NCI-H1092 (cell line): ENCODE measurements at regions not wholly inside any gene's neighbourhood (a gene's known extent, or its start where the extent isn't known, plus 50 kb on each side); places are given as distances from the start of the nearest gene placed in this dataset.

Experiments used
- DNase-seq: peaks from one replicate; lab custom pipeline; 2025; lab: John Stamatoyannopoulos, UW

DNA sequence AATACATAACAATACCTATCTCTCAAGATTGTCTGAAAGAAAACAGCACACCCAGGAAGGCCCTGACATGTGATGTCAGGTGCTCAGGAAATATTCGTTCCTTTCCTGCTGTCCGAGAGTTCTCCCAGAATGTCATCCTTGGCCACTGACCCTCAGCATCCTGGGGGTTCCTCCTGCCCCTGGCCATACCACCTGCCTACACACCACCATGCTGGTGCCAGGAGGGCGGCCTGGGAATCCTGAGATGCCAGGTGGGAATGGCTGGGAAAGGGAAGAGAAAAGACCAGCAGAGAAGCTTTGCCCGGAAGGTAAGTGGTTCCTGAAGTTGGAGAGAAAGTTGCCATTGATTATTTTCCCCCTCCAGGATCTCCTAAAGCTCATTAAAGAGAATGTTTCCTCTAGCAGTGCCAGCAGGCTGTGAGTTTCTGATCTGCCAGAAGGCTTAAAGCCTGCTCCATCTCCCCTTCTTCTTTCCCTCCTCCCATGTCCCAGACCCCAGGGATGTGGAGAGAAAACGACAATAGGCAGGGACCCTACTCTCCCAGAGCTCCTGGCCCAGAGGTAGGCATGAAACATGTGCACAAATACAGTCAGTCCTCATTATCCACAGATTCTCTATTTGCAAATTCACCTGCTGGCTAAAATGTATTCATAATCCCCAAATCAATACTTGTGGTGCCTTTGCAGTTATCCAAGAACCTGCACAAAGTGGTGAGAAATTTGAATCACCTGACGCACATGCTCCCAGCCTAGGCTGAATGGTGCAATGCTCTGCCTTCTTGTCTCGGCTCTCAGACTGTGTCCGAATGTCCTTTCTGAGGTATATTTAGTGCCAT, 147.1 kb upstream of the MYCN start:
- no peak for DNase-seq

DNA sequence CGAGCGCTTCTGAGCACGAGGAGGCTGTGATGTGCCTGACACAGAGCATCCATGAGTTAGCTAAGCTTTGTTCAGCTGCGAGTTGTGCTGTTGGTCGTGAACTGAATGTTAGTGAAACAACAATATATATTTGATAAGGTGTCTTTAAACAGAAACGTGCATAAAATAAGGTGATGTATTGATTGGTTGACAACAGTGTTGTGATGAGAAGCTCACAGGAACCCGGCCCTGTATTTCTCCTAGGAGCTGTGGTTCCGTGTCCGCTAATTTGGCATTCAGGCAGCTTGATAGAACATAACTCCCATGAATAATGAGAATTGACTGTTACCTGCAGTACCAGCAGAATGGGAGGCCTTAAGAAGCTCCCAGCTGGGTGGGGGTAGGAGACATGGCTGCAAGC, 146.4 kb upstream of the MYCN start:
- DNase-seq: no peak

DNA sequence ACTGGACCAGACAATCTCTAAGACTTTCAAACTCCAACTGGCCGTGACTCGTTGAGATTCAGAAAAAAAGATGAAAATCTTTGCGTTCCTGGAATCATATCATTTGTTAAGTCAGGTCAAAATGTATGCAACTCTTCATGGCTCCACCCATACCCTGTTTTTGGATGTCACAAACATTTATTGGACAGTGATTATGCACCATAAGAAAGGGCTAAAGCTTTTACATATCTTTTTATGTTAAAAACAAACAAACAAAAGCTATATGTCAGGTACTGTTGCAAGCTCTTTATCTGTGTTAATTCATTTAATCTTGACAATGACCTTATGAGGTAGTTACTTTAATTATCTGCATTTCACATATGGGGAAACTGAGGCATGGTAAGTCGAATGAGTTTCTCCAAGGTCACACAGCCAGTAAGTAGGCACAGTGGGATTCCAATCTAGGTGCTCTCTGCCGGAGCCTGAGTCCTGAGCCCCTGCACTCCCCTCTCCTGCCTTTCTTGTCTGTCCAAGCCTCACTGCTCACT, 145.7 kb upstream of the MYCN start:
- DNase-seq: no peak

DNA sequence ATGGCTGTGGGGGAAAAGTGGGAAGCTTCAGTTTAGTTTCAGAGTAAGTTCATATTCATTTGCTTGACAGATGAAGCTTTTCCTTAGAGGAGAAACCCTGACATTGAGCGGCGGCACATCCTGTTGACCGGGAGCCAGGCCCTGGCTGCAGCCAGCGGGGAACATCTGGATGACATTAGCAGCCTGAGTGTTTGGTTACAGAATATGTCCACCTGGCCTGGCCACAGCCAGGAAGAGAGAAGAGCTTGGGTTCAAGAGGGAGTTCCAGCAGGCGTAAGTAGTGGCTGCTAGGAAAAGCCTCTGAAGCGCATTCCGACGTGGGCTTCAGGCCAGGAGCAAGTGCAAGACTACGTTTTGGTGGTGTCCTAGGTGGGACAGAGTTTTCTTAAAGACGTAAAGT, 144.9 kb upstream of the MYCN start:
- DNase-seq: no peak

DNA sequence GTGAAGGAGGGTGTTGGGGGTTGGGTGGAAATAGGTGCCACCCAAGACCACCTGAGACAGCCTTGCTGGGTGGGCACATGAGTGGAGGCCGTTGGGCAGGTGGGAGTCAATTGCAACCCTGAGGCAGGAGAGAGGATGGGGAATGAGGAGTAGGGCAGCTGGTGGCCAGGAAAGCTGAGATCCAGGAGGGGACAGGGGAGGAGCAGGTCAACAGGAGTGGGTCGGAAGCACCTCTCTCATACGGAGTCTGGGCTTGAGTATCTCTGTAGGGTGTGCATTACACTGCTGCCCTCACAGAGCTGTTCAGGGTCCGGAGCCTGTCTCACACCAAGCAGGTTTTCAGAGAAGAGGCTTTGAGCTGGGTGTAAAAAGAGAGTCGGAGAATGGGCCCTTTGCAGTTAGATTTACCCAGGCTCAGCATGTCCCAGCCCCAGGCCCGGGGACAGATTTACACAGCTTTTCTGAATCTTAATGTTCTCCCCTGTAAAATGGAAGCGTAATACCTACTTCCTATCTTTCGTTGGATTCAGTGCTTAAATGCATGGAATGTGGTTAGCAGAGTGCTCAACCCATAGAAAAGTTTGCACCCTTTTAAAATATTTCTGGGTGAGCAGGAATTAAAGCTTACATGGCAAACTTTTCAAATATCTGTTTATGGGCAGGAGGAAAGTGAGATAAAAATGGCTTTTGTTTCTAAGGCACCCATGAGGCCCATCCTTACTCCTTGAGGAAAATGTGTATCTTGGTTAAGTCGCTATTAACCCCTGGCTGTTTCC, 144.0 kb upstream of the MYCN start:
- no peak for DNase-seq

DNA sequence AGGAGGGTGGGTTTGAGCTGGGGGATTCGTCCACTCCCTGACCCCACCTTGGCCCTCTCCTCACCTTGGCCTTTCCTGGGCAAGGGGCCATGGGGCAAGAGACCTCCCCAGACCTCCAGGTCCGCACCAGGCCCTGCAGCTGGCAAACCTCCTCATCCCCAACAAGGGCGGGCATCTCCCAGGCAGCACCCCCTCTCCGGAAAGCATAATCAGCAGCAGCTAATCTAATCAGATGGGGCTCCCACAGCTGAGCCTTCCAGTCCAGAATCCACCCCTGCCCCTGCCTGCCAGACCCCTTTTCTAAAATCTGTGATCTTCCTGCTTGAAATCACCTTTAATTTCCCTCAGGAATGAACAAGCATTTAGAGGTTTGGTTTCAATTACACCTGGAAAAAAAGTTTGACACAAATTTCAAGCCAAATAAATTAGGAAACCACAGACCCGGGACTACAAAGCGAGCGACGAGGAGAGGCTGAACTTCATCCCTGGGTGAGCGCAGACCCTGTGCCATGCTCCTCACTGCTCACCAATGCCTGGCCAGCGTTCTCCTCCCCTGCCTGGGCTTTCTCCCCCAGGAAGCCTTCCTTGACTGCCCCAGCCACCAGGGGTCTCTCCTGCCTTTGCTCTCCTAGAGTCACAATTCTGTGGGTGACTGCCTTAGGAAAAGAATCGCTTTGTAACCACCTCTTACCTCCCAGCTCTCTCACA, 143.0 kb upstream of the MYCN start:
- no peak for DNase-seq

DNA sequence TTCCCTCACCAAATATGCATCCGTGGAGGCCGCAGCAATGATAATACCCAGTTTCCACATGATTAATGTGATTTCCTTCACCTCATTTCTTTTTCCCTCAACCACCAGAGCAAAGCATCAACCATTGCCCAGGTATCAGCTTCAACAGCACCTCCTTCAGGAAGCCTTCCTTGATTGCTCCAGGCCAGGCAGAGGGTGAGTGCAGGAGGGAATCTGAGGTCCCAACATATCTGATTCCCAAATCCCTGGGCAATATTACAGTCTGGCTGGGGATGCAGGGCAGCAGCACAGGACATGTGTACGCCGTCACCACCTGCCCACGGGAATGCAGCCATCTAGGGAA, 142.4 kb upstream of the MYCN start:
- no peak for DNase-seq

DNA sequence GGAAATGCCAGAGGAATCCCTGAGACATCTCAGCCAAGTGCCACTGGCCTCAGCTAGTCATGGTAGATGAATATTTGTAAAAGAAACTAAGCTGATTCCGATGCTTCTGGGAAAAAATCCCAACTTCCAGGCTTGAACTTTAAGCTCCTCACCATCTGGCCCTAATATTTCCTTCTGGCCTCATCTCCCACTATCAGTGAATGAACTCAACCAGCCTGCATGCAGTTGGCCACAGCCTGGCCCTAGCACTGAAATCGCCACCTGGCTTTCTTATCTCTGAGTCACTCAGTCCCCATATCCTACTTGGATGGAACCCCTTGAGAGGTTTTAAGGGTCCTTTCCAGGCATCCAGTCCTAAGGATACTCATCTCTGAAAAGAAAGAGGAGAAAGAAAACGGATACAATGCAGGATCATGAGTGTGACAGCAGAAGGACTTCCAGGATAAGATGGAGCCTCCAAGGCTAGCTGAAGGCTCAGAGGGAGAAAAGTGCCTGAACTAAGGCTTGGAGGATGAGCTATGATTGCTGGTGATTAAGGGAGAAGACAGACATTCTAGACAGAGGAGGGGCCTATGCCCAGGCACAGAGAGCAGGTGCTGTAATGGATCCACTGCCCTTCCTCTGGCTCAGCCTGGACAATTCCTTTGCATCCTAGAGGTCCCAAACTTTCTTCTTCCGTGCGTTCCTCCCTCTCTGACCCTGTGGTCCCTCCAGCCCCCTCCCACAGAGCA, 141.5 kb upstream of the MYCN start:
- DNase-seq: no peak

DNA sequence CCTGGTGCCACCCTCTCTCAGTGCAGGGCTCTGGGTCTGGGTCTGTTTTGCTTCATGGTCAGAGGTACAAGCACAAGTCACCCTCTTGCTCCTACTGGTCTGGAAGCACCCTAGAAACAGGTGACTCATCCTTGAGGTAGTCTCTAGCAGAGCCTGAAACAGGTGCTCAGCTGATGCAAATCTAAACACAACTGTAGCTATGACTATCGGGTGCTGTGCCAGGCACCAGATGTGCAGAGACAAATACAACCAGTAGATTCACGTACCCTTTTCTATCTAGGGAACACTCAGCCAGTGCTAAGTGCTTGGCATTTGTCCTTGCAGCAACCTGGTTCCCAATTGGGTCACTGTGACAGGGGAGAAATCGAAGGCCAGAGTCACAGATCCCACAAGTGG, 140.9 kb upstream of the MYCN start:
- no peak for DNase-seq

DNA sequence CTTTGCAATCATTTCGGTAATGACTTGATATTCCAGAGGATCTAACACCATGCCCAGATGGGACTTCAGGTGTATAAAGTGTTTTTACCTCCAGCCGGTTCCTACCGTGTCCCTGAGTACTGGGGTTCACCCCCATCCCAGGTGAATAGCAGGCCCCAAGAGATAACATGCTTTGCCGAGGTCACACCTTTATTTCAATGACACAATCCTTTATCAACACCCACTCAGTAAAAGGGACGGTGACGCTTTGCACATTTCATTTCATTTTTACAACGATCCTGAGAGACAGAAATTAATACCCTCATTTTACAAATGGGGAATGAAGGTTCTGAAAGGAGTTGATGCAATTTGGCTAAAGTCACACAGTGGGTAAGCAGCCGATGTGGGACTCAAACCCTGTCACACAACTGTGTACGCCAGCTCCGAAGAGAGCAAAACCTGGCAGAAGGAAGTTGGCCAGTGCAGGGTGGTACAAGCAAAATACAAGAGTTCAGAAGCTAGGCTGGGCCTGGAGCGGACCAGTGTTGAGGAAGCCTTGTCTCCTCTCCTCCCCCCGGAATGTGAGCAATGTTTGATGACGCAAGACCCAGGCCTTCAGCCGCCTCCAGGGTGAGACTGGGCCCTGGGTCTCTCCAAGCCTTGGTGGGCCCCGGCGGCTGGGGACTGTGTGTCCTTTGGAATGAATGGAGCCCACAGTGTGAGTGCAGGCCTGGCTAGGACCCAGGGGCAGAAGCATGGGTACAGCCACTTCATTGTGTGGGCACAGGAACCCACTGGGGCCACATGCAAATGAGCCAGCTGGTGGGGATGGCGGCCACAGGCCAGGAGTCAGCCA, 139.6 kb upstream of the MYCN start:
- no peak for DNase-seq

DNA sequence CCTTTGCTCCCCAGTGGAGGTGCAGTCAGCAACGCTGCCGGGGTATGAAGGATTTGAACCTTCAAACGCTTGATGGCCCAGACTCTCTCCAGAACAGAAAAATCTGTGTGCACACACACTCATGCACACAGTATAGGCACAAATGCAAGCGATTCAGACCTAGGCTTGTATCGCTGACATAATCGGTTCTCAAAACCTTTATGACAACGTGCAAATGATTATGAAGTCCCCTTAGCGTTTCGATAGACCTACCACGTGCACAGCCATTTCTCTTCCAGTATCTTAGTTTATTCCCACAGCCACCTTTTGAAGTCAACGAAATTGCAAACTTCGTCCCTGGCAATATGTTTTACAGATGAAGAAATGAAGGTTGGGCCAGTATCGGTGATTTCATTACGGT, 138.9 kb upstream of the MYCN start:
- no peak for DNase-seq

DNA sequence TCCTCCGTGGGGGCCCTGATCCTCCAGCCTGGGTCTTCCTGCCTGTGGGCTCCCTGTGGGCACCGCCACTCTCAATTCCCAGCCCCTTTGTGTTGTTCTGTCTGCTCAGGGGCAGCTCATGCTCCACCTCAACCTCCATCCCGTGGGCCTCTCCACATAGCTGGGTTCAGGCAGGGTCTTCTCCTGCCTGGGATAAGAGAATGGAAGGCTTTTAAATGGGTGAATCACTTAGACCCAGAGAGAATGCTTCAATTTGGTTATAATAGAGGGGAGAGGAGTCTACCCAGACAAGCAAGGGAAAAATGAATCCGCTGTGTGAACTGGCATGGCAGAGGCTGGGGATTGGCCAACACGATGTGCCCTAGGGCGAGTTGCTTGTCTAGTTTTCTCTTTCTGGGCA, 138.4 kb upstream of the MYCN start:
- DNase-seq: no peak

DNA sequence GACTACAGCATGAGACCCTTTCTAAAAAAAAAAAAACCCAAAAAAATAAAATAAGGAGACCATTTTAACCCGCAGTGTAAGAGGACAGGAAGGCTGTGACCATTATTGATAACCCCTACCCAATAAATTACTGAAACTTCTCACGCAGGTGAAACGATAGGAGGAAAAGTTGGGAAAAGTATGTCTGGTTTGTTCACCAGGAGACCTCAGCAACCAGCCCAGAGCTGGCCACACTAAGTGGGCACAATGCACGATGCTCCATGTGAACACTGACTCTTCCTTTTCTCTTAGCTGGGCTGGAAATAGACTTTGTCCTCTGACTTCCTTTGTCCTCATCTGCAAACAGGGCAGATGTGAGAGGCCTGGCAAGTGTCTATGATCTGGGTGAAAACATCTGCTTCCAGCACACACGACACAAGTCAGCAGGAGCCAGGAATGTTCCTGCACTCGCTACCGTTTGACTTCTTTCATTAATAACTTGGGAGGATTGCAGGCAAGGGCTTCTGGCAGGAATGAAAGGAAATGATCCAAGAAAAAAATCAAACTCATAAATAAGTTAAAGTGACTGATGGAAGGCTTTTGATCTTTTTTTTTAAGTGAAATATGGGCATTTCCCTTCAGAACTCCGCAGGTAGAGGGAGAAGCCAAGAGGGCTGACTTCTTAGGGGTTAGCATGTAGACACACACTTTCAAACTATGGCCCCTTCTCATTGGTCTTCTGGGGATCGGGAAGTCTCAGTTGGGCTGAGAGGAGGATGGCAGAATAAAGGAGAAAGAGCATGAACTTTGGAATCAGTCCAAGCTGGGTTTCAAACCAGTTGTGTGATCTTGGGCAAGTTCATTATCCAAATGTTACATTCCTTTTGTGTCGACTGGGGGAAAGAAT, 137.4 kb upstream of the MYCN start:
- DNase-seq: no peak

DNA sequence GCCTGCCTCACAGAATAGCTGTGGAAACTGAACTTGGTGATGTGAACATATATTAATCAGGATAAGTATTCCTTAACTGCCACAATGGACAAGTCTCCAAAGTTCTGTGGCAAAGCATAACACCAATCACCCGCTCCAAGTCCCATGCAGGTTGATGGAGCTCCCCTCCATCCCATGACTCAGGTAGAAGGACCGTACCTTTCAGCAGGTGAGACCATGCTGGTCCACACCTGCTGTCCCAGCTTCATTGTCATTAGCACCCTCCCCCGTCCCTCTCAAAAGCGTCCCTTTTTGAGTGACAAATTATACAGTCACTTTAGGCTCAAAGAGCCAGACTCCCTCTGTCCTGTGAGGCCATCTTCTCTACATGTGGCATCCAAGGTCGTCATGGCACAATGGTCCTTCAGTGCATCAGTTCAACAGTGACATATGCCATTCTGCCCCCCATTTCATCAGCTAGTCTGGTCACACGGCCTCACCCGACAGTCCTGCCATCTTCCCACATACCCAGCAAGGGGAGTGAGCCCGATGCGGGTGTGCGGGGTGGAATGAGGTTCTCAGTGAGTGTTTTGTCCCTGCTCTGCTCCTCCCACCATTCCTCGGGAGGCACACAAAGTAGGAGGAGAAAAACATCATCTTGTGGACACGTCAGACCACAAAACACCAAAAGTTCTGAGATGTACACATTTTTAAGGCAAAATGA, 136.7 kb upstream of the MYCN start:
- no peak for DNase-seq

DNA sequence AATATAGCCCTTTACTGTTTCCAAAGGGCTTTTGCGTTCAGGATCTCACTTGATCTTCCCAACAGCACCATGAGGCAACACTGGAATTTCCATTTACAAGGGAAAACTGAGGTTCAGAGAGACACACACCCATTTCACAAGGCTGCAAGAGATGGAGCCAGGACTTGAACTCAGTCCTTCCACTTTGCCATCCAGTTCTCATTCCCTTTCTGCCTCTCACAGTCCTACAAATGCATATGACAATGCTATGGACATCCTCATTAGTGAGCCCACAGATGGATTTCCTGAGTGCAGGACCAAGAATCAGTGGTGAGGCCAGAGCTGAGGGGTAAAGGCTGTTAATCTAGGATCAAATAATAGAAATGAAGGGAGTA, 136.1 kb upstream of the MYCN start:
- DNase-seq: no peak

DNA sequence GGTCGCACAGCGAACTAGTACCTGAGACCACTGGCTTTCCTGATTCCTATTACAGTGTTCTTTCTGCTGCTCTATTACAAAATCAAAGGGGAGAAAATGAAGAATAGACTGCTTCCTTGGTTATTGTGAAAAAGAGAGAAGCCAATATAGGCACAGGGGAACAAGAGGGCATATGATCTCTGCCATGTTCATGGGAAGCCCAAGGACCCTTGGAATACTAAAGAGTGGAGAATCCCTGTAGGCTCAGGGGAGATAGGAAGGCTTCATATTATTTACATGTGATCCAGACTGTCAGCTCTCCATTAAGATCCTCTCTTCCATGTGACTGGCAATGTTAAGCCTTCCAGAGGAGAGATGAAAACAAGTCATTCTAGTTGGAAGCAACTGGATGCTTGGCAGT, 135.7 kb upstream of the MYCN start:
- no peak for DNase-seq

DNA sequence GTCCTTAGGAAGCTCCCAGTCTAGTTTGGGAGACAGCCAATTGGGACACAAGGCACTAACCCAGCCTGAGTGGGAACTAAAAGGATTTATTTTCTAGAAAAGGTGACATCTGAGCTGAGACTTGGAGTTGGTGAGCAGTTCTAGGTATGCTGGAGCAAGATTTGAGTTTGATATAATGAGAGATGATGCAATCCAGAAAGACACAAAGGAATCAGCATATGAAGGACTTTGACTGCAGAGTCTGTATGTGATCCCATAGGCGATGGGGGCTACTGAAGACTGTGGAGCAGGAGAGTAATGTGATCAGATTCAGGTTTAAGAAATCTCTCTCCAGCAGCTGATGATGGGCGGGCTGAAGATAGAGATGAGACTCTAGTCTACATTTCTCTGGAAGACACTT, 135.1 kb upstream of the MYCN start:
- no peak for DNase-seq

DNA sequence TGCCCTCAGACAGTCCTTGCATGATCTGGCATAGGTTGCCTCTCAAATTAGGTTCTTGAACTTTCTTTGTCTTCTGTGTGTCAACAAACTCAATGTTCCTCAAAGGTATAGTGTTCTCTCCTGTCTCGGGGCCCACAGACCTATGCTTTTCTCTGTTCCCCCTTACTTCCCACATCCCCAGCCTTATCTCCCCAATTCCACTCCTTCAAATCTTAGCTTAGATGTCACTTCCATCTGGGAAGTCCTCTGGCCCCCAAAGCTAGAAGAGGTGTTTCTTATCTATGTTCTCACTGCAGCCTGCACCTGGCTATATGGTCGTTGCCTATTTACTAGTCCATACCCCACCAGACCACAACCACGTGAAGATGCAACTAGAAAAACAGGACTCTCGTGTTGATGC, 134.6 kb upstream of the MYCN start:
- DNase-seq: no peak

DNA sequence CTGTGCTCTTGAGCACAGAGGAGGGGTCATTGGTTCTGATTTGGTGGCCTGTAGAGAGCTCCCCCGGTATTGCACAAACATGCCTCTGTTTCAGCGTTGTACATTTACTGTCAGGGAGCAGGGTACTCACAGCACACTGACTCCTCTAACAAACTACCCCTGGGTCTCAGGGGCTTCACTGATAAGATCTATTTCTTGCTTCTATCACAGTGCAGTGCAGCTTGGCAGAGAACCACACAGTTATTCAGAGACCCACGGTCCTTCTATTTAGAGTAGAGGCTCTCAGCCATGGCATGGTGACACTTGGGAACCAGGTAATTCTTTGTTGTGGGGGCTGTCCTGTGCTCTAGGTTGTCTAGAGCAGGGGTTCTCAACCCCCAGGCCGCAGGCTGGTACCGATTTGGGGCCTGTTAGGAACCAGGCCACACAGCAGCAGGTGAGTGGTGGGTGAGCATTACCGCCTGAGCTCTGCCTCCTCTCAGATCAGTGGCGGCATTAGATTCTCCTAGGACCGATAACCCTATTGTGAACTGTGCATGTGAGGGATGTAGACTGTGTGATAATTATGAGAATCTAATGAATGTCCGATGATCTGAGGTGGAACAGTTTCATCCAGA, 133.4 kb upstream of the MYCN start:
- DNase-seq: no peak
